A549 (cell line): ENCODE measurements at regions not wholly inside any gene's neighbourhood (a gene's known extent, or its start where the extent isn't known, plus 50 kb on each side); places are given as distances from the start of the nearest gene placed in this dataset.

ENCODE experiments used
- CEBPB ChIP-seq, 2 experiments: fragments of >200 bp in 1 of 2; sonication (Bioruptor Twin) in 1 of 2; formaldehyde crosslinking in 1 of 2; IDR thresholded peaks; 2 replicates each; pipeline ENCODE4 v1.6.1; 2012 to 2016
- CTCF ChIP-seq: fragments of >200 bp; sonication (Bioruptor Twin); formaldehyde crosslinking; IDR thresholded peaks from 3 replicates; pipeline ENCODE4 v1.5.1; 2016
- EHF ChIP-seq: fragments of 250-450 bp; sonication (Bioruptor Pico); IDR thresholded peaks from 2 replicates; pipeline ENCODE4 v1.5.0; 2020; ENCODE audit warnings: mild to moderate bottlenecking
- EP300 ChIP-seq, 2 experiments: fragments of >200 bp; sonication (Bioruptor Twin); formaldehyde crosslinking; IDR thresholded peaks; 2 replicates in 1 of 2; 3 replicates in 1 of 2; pipeline ENCODE4 v1.6.1; 2016 to 2017
- HES2 ChIP-seq: fragments of >200 bp; sonication (Bioruptor Twin); formaldehyde crosslinking; IDR thresholded peaks from 2 replicates; pipeline ENCODE4 v1.6.1; 2016
- HMGXB4 ChIP-seq: fragments of 250-450 bp; sonication (Bioruptor Pico); IDR thresholded peaks from 2 replicates; pipeline ENCODE4 v1.5.0; 2021; ENCODE audit warnings: mild to moderate bottlenecking, moderate library complexity, borderline replicate concordance
- MYC ChIP-seq: IDR thresholded peaks from 2 replicates; pipeline ENCODE4 v1.6.1; 2012; ENCODE audit warnings: mild to moderate bottlenecking, inconsistent platforms, low read length, improper control_type of control experiment, borderline replicate concordance
- PBX3 ChIP-seq: IDR thresholded peaks from 2 replicates; pipeline ENCODE4 v1.6.1; 2012
- RAD21 ChIP-seq, 2 experiments: fragments of >200 bp in 1 of 2; sonication (Bioruptor Twin) in 1 of 2; formaldehyde crosslinking in 1 of 2; IDR thresholded peaks in 1 of 2; conservative IDR thresholded peaks in 1 of 2; 2 replicates in 1 of 2; 3 replicates in 1 of 2; pipeline ENCODE4 v1.6.1; 2012 to 2018; ENCODE audit warnings: inconsistent platforms in 1 of 2
- RCOR1 ChIP-seq: fragments of 150-350 bp; IDR thresholded peaks from 2 replicates; pipeline ENCODE4 v1.6.1; 2014; ENCODE audit warnings: antibody characterized with exemption, low read length, low read depth

GRCh38 chr20:50392138-50392866 lies 117.9 kb upstream of the PTPN1 start:
- TF ChIP-seq CTCF = no peak
- TF ChIP-seq RAD21 (conservative IDR thresholded peaks at IDR 0.05 in 1 of 2, IDR thresholded peaks at IDR 0.05 in 1 of 2) = no peak
- no peak for TF ChIP-seq RCOR1
- TF ChIP-seq PBX3 = no peak
- no peak for TF ChIP-seq CEBPB (IDR thresholded peaks at IDR 0.05)
- no peak for TF ChIP-seq HMGXB4 (CRISPR knock-in tag)
- no peak for TF ChIP-seq HES2
- TF ChIP-seq MYC = no peak
- no peak for TF ChIP-seq EHF (CRISPR knock-in tag)
- TF ChIP-seq EP300 (IDR thresholded peaks at IDR 0.05) = no peak
